GM20000 (cell line): ENCODE measurements at regions not wholly inside any gene's neighbourhood (a gene's known extent, or its start where the extent isn't known, plus 50 kb on each side); places are given as distances from the start of the nearest gene placed in this dataset.

Experiments used
- DNase-seq: peaks from one replicate; pipeline ENCODE4 v3.0.0; 2012; ENCODE audit warnings: low spot score
- TF ChIP-seq, protein P1 (sequence below): IDR thresholded peaks from 2 replicates; pipeline ENCODE4 v1.5.1; 2012; ENCODE audit warnings: mild to moderate bottlenecking, control low read depth; ENCODE audit errors: extremely low read depth, missing control alignments

- TF ChIP-seq, protein P1, sequence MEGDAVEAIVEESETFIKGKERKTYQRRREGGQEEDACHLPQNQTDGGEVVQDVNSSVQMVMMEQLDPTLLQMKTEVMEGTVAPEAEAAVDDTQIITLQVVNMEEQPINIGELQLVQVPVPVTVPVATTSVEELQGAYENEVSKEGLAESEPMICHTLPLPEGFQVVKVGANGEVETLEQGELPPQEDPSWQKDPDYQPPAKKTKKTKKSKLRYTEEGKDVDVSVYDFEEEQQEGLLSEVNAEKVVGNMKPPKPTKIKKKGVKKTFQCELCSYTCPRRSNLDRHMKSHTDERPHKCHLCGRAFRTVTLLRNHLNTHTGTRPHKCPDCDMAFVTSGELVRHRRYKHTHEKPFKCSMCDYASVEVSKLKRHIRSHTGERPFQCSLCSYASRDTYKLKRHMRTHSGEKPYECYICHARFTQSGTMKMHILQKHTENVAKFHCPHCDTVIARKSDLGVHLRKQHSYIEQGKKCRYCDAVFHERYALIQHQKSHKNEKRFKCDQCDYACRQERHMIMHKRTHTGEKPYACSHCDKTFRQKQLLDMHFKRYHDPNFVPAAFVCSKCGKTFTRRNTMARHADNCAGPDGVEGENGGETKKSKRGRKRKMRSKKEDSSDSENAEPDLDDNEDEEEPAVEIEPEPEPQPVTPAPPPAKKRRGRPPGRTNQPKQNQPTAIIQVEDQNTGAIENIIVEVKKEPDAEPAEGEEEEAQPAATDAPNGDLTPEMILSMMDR = no peak
- no peak for DNase-seq
These were observed 148.3 kb downstream of the SEC61B start for GRCh38 chr9:99370376-99370775.

GRCh38 chr9:99371376-99371775 is 149.3 kb downstream of the SEC61B start:
- TF ChIP-seq, protein P1 = no peak

DNA sequence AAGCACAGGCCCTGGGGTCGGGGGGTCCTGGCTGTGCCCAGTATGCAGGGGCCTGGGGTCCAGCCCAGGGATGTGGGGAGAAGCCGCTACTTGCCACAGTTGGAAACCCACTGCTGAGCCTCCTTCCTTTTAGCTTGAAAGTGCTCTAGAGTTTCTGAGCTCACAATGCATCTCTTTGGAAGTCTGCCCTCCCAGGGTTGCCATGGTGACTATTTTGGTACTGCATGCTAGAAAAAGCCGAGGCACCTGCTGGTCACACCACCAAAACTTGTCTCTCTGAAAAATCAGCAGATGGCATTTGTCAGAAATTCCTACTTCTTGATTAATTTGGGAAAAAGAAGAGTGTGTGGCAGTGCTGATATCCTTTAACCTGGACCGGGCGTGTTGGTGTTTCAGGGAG is 151.8 kb downstream of the SEC61B start:
- DNase-seq = no peak

More at GRCh38 chr9:99371376-99371775, 149.3 kb downstream of the SEC61B start:
- DNase-seq = no peak

DNA sequence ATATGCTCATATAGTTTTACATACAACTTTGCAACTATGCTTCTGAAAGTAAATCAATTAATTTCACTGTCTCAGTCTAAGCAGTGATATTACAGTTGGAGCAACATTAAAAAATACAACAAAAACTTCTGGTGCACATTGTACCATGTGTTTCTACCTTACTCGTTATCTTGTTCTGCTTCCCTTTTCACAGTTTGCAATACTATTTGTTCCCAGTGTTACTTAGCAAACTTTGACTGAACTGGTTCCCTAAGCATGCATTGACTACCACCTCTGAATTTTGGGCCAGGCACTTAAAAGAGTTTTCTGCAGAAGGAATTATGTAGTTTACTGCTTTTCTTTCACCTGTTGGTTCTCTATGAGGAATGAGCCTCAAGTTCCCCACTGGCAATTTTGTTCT is 152.7 kb downstream of the SEC61B start:
- TF ChIP-seq, protein P1 = no peak
- no peak for DNase-seq

More for the DNA sequence above, 151.8 kb downstream of the SEC61B start:
- TF ChIP-seq, protein P1 = no peak

- TF ChIP-seq, protein P1 = no peak
- DNase-seq = no peak
These were observed 153.4 kb downstream of the SEC61B start for GRCh38 chr9:99375481-99375880.

DNA sequence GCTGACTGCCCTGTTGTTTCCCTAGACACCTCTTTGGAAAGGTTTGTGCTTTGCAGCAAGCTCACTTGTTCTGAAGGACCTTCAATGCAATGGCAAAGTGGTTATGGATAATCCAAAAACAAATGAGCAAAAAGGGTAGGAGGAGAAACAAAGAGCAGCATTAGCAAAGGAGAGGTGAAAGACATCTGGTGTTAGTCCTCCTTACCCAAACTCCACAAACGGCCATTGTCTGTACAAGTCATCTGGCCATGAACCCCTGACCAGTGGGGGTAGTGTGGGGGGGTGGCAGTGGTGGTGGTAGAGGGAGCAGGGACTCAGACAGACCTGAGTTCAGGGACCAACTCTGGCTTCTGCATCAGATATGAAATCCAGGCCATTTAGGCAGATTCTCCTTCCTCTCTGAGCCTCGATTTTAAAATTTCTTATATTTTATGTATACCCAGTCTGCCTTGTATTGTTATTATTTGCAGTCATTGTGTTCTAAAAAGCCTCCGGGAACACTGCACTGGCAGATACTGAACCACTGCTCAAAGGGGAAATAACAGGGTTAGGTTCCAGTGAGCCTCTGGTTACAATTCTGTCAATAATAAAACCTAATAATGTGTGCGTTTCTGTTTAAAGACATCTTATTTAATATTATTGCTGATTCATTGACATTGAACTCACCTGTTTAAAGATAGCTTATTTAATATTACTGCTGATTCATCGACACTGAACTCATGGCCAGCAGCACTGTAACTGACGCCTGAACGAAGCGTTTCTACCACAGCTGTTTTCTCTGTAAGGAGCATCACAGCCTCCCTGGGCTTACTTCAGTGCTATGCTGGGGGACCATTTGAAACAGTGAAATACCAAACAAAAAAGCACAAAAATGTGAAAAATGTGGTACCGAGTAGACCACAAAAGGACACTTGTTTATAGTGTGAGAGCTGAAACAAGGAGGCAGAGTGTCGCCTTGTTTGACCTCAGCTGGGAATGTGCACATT is 156.0 kb downstream of the SEC61B start:
- TF ChIP-seq, protein P1 = no peak
- no peak for DNase-seq

- DNase-seq = no peak
- TF ChIP-seq, protein P1 = no peak
These were observed 161.5 kb downstream of the SEC61B start for GRCh38 chr9:99383536-99383935.
